ENCODE measurements at regions not wholly inside any gene's neighbourhood (a gene's known extent, or its start where the extent isn't known, plus 50 kb on each side); places are given as distances from the start of the nearest gene placed in this dataset.
A peak's percentile ranks its signal among the peaks of the same experiment; 100 is the strongest.
"Not testable (repeated sequence)": the region's sequence is repeated elsewhere in the genome, so short reads cannot be mapped to it uniquely, and the experiment has no call there.

- no peak for DNase-seq (ENCODE audit: low spot score)
Measured at GRCh38 chrX:3550871-3551270, 162.6 kb downstream of the PRKX start.

- DNase-seq (ENCODE audit: low spot score) = peak; percentile 55
Measured at GRCh38 chrX:3550160-3550751, 163.2 kb downstream of the PRKX start.

GRCh38 chrX:3549411-3549911 lies 164.0 kb downstream of the PRKX start:
- peak; percentile 56 for DNase-seq (ENCODE audit: low spot score)

- peak; percentile 72 for DNase-seq (ENCODE audit: low spot score)
Measured at GRCh38 chrX:3548765-3549391, 164.6 kb downstream of the PRKX start.

GRCh38 chrX:3545901-3546300 lies 167.5 kb downstream of the PRKX start:
- no peak for DNase-seq (ENCODE audit: low spot score)

GRCh38 chrX:3541336-3541735 lies 172.1 kb downstream of the PRKX start:
- DNase-seq (ENCODE audit: low spot score) = no peak

GRCh38 chrX:3540105-3540504 lies 173.3 kb downstream of the PRKX start:
- DNase-seq (ENCODE audit: low spot score) = no peak

- DNase-seq (ENCODE audit: low spot score) = no peak
Measured at GRCh38 chrX:3532581-3533085, 180.8 kb downstream of the PRKX start.

- DNase-seq (ENCODE audit: low spot score) = not testable (repeated sequence)
Measured at GRCh38 chrX:3531435-3531834, 182.0 kb downstream of the PRKX start.

- DNase-seq (ENCODE audit: low spot score) = no peak
Measured at GRCh38 chrX:3529466-3530010, 183.1 kb upstream of the MXRA5 start.

GRCh38 chrX:3527811-3528210 lies 181.4 kb upstream of the MXRA5 start:
- peak; percentile 13 for DNase-seq (ENCODE audit: low spot score)

- no peak for DNase-seq (ENCODE audit: low spot score)
Measured at GRCh38 chrX:3527166-3527565, 180.7 kb upstream of the MXRA5 start.

GRCh38 chrX:3526731-3527130 lies 180.3 kb upstream of the MXRA5 start:
- no peak for DNase-seq (ENCODE audit: low spot score)

GRCh38 chrX:3526071-3526470 lies 179.6 kb upstream of the MXRA5 start:
- no peak for DNase-seq (ENCODE audit: low spot score)

- DNase-seq (ENCODE audit: low spot score) = peak; percentile 10
Measured at GRCh38 chrX:3522101-3522650, 175.7 kb upstream of the MXRA5 start.

- DNase-seq (ENCODE audit: low spot score) = no peak
Measured at GRCh38 chrX:3521396-3521795, 174.9 kb upstream of the MXRA5 start.

GRCh38 chrX:3520982-3521381 lies 174.5 kb upstream of the MXRA5 start:
- peak; percentile 14 for DNase-seq (ENCODE audit: low spot score)

GRCh38 chrX:3520458-3520857 lies 174.0 kb upstream of the MXRA5 start:
- no peak for DNase-seq (ENCODE audit: low spot score)

- peak; percentile 47 for DNase-seq (ENCODE audit: low spot score)
Measured at GRCh38 chrX:3519384-3519783, 172.9 kb upstream of the MXRA5 start.

GRCh38 chrX:3518870-3519269 lies 172.4 kb upstream of the MXRA5 start:
- peak; percentile 96 for DNase-seq (ENCODE audit: low spot score)

GRCh38 chrX:3516051-3516541 lies 169.6 kb upstream of the MXRA5 start:
- peak; percentile 45 for DNase-seq (ENCODE audit: low spot score)

- no peak for DNase-seq (ENCODE audit: low spot score)
Measured at GRCh38 chrX:3514996-3515395, 168.5 kb upstream of the MXRA5 start.

GRCh38 chrX:3512150-3512549 lies 165.7 kb upstream of the MXRA5 start:
- DNase-seq (ENCODE audit: low spot score) = not testable (repeated sequence)
